ENCODE measurements at regions not wholly inside any gene's neighbourhood (a gene's known extent, or its start where the extent isn't known, plus 50 kb on each side); places are given as distances from the start of the nearest gene placed in this dataset.

DNA sequence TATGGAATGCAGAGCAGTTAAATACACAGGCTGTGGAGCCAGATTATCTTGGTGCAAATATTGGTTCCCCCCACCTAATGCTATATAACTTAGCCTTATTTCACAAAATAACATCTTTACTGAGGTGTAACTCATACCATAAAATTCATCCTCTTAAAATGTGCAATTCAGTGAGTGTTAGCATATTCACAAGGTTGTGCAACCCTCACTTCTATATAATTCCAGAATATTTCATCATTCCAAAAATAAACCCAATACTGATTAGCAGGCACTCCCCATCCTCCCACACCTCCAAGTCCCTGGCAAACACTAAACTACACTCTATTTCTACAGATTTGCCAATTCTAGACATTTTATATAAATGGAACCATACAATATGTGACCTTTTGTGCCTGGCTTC, 116.3 kb upstream of the CNTN1 start:
- TF ChIP-seq, protein P1, sequence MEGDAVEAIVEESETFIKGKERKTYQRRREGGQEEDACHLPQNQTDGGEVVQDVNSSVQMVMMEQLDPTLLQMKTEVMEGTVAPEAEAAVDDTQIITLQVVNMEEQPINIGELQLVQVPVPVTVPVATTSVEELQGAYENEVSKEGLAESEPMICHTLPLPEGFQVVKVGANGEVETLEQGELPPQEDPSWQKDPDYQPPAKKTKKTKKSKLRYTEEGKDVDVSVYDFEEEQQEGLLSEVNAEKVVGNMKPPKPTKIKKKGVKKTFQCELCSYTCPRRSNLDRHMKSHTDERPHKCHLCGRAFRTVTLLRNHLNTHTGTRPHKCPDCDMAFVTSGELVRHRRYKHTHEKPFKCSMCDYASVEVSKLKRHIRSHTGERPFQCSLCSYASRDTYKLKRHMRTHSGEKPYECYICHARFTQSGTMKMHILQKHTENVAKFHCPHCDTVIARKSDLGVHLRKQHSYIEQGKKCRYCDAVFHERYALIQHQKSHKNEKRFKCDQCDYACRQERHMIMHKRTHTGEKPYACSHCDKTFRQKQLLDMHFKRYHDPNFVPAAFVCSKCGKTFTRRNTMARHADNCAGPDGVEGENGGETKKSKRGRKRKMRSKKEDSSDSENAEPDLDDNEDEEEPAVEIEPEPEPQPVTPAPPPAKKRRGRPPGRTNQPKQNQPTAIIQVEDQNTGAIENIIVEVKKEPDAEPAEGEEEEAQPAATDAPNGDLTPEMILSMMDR (IDR thresholded peaks at IDR 0.05; ENCODE audit: insufficient read depth, low read depth, low read length), result no peak
- TF ChIP-seq EZH2 (IDR thresholded peaks at IDR 0.05; ENCODE audit: insufficient read depth, low read length), result no peak
